D721Med (cell line): ENCODE measurements at regions not wholly inside any gene's neighbourhood (a gene's known extent, or its start where the extent isn't known, plus 50 kb on each side); places are given as distances from the start of the nearest gene placed in this dataset.

Source experiments
- DNase-seq: peaks from one replicate; pipeline ENCODE4 v3.0.0; 2011; ENCODE audit warnings: low spot score; ENCODE audit not compliant: insufficient read length
- FAIRE-seq: peaks from 2 replicates; lab custom pipeline; 2011; peaks lifted over from hg19 to GRCh38; lab: Jason Lieb, UNC
- TF ChIP-seq, protein P1 (sequence below): IDR thresholded peaks from 2 replicates; pipeline ENCODE4 v1.5.1; 2012; ENCODE audit warnings: mild to moderate bottlenecking, control low read depth; ENCODE audit not compliant: insufficient read depth; ENCODE audit errors: missing control alignments

DNA sequence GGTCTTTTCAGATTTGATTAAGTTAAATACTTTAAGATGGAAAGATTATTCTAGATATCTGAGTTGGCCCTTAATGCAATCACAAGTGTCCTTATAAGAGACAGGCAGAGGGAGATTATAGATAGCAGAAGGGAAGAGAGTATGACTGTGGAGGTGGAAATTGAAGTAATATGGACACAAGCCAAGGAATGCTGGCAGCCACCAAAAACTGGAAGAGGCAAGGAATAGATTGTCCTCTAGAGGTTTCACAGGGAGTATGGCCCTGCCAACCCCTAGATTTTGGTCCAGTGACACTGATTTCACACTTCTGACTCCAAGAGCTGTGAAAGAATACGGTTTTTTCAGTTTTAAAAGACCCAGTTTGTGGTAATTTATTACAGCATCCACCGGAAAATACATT is 1498.7 kb upstream of the CADM2 start:
- FAIRE-seq (no peak), DNase-seq (no peak)
- TF ChIP-seq, protein P1, sequence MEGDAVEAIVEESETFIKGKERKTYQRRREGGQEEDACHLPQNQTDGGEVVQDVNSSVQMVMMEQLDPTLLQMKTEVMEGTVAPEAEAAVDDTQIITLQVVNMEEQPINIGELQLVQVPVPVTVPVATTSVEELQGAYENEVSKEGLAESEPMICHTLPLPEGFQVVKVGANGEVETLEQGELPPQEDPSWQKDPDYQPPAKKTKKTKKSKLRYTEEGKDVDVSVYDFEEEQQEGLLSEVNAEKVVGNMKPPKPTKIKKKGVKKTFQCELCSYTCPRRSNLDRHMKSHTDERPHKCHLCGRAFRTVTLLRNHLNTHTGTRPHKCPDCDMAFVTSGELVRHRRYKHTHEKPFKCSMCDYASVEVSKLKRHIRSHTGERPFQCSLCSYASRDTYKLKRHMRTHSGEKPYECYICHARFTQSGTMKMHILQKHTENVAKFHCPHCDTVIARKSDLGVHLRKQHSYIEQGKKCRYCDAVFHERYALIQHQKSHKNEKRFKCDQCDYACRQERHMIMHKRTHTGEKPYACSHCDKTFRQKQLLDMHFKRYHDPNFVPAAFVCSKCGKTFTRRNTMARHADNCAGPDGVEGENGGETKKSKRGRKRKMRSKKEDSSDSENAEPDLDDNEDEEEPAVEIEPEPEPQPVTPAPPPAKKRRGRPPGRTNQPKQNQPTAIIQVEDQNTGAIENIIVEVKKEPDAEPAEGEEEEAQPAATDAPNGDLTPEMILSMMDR: no peak

DNA sequence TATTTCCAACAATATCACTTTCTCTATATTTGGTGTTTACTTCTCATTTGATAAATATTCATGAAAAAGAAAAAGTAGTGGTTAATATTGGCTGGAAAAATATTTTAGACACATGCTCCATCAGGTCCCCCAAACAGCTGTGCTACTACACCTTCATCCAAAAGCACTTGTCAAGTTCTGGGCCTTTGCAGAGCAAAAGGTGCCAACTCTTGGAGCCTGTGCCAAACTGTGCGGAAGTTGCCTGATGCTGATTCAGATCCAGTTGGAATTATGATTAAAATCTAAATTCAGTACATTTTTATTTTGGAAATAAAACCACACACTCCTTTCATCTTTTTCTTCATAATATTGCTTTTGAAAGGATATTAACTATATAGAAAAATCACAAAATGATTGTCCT is 1497.4 kb upstream of the CADM2 start:
- TF ChIP-seq, protein P1: no peak
- no peak for FAIRE-seq

DNA sequence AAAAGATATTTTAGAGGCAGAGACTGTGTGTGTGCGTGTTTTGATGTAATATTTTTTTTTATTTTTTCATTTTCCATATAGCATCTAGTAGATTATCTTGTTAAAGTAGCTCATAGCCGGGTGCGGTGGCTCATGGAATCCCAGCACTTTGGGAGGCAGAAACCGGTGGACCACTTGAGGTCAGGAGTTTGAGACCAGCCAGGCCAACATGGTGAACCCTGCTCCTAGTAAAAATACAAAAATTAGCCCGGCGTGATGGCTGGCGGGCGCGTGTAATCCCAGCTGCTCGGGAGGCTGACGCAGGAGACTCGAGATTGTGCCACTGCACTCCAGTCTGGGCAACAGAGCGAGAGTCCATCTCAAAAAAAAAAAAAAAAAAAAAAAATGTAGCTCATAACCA is 1481.2 kb upstream of the CADM2 start:
- FAIRE-seq: no peak
- TF ChIP-seq, protein P1: no peak
- no peak for DNase-seq

More for the DNA sequence above, 1497.4 kb upstream of the CADM2 start:
- DNase-seq: no peak

DNA sequence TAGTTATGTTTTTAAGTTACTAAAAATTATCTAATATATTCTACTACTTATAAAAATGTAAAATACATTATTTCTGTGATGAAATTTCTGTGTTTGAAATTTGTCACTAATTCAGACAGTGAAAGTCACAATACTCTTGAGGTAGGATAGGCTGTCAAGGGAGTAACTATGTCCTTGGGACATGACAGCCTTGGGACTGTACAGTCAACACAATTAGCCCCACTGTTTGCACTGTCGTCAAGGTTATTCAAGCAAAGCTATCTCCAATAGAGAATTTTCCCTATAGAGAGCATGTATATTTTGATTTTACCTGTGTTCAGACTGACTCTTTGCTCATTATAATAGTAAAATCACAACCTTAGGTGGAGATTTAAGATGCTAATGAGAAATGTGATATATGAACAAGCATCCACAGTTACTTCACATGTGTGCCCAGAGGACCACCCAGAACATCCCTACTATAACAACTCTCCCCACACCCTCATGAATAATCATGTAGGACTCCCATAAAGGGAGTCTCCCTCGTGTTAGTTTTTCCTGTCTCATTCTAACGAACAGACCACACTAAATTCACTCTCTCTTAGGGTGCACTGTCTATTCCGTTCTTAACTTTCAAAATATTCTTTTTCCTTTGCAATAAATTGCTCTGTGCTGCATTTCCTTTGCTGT is 1476.3 kb upstream of the CADM2 start:
- DNase-seq: no peak
- FAIRE-seq: no peak
- TF ChIP-seq, protein P1: no peak

GRCh38 chr3:83496462-83496861 is 1462.3 kb upstream of the CADM2 start:
- no peak for DNase-seq
- TF ChIP-seq, protein P1: no peak
- no peak for FAIRE-seq

GRCh38 chr3:83498361-83499016 is 1460.3 kb upstream of the CADM2 start:
- DNase-seq (no peak), FAIRE-seq (no peak)
- TF ChIP-seq, protein P1: no peak

DNA sequence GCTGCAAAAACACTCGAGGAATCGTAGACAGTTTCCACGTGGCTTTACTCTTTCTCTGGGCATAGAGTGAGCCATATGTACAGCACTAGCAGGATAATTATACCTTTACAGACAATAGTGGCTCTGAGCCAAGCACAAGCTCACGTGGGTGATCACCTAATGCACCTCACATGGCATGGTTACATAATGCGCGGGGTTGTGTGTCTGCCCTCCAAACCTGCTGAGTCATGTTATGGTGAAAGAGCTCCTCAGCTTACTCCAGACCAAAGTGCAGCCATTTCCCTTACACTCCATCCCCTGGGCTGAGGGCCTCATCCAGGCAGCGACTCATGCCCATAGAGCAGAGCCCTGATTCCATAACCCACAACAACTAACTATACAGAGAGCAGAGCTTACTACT is 1458.4 kb upstream of the CADM2 start:
- no peak for FAIRE-seq
- TF ChIP-seq, protein P1: no peak
- no peak for DNase-seq
